ENCODE measurements at regions not wholly inside any gene's neighbourhood (a gene's known extent, or its start where the extent isn't known, plus 50 kb on each side); places are given as distances from the start of the nearest gene placed in this dataset.

DNA sequence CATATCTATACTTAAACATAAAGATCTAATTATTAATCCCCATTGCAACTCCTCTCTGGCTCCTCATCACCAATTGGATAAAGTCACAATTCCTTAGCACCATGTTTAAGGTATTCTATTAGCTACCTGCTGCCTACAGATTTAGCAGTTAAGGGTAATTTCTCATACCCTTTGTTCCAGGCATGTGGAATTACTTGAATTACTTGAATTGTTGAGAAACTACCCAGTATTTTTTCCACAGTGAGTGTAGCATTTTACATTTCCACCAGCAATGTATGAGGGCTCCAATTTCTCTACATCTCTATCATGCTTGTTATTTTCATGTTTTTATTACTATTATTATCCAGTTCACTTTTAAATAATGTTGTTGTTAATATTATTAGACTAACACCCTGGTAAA, 86.4 kb downstream of the P2RY1 start (continued):
- TF ChIP-seq, protein P1, sequence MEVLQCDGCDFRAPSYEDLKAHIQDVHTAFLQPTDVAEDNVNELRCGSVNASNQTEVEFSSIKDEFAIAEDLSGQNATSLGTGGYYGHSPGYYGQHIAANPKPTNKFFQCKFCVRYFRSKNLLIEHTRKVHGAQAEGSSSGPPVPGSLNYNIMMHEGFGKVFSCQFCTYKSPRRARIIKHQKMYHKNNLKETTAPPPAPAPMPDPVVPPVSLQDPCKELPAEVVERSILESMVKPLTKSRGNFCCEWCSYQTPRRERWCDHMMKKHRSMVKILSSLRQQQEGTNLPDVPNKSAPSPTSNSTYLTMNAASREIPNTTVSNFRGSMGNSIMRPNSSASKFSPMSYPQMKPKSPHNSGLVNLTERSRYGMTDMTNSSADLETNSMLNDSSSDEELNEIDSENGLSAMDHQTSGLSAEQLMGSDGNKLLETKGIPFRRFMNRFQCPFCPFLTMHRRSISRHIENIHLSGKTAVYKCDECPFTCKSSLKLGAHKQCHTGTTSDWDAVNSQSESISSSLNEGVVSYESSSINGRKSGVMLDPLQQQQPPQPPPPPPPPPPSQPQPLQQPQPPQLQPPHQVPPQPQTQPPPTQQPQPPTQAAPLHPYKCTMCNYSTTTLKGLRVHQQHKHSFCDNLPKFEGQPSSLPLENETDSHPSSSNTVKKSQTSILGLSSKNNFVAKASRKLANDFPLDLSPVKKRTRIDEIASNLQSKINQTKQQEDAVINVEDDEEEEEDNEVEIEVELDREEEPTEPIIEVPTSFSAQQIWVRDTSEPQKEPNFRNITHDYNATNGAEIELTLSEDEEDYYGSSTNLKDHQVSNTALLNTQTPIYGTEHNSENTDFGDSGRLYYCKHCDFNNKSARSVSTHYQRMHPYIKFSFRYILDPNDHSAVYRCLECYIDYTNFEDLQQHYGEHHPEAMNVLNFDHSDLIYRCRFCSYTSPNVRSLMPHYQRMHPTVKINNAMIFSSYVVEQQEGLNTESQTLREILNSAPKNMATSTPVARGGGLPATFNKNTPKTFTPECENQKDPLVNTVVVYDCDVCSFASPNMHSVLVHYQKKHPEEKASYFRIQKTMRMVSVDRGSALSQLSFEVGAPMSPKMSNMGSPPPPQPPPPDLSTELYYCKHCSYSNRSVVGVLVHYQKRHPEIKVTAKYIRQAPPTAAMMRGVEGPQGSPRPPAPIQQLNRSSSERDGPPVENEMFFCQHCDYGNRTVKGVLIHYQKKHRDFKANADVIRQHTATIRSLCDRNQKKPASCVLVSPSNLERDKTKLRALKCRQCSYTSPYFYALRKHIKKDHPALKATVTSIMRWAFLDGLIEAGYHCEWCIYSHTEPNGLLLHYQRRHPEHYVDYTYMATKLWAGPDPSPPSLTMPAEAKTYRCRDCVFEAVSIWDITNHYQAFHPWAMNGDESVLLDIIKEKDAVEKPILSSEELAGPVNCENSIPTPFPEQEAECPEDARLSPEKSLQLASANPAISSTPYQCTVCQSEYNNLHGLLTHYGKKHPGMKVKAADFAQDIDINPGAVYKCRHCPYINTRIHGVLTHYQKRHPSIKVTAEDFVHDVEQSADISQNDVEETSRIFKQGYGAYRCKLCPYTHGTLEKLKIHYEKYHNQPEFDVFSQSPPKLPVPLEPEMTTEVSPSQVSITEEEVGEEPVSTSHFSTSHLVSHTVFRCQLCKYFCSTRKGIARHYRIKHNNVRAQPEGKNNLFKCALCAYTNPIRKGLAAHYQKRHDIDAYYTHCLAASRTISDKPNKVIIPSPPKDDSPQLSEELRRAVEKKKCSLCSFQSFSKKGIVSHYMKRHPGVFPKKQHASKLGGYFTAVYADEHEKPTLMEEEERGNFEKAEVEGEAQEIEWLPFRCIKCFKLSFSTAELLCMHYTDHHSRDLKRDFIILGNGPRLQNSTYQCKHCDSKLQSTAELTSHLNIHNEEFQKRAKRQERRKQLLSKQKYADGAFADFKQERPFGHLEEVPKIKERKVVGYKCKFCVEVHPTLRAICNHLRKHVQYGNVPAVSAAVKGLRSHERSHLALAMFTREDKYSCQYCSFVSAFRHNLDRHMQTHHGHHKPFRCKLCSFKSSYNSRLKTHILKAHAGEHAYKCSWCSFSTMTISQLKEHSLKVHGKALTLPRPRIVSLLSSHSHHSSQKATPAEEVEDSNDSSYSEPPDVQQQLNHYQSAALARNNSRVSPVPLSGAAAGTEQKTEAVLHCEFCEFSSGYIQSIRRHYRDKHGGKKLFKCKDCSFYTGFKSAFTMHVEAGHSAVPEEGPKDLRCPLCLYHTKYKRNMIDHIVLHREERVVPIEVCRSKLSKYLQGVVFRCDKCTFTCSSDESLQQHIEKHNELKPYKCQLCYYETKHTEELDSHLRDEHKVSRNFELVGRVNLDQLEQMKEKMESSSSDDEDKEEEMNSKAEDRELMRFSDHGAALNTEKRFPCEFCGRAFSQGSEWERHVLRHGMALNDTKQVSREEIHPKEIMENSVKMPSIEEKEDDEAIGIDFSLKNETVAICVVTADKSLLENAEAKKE (CRISPR knock-in tag; IDR thresholded peaks at IDR 0.05): no peak

DNA sequence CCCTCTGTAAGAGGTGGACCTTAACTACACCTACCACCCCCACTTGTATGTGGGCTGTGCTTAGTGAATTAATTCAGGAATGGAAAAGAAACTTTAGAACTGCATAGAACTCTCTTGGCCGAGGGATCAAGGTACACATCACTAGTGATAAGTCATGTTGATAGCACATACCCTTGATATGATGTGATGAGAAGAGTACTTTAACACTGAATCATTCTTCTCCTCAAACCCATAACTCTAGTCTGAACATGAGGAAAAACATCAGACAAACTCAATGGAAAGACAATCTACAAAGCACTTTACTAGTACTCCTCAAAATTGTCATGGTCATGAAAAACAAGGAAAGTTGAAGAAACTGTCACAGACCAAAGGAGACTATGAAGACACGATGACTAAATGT, 87.6 kb downstream of the P2RY1 start:
- H3K36me3 Mint-ChIP-seq (ENCODE audit: low read depth): no peaks in the 10 kb centered on the region
- no peaks in the 10 kb centered on the region for H3K27me3 ChIP-seq (ENCODE audit: insufficient read depth)
- no peaks in the 10 kb centered on the region for H3K79me2 ChIP-seq (replicated peaks; ENCODE audit: insufficient read depth)
- no peaks in the 10 kb centered on the region for H3K9me3 Mint-ChIP-seq
- H3K4me2 ChIP-seq: no peak overlapping the region
- H3K4me3 ChIP-seq: no peak overlapping the region
- H3K4me1 Mint-ChIP-seq: no peaks in the 10 kb centered on the region
- ATAC-seq (no peak), DNase-seq (ENCODE audit: low spot score) (no peak)
- peaks cover 4% of the 10 kb centered on the region; the same call in 1 of the 2 replicates for H3K9me2 ChIP-seq (ENCODE audit: insufficient read depth)
- H3K4me3 Mint-ChIP-seq: no peak overlapping the region
- H2AFZ ChIP-seq: no peak overlapping the region
- H3K27me3 Mint-ChIP-seq (ENCODE audit: insufficient read depth, low read depth, poor library complexity): no peaks in the 10 kb centered on the region
- H3K27ac Mint-ChIP-seq: no peak overlapping the region
- H3K27ac ChIP-seq (ENCODE audit: low read depth): no peak overlapping the region
- no peaks in the 10 kb centered on the region for H3F3A ChIP-seq (replicated peaks; ENCODE audit: low read depth)
- H4K20me1 ChIP-seq (replicated peaks; ENCODE audit: insufficient read depth): no peaks in the 10 kb centered on the region
- no peaks in the 10 kb centered on the region for H3K36me3 ChIP-seq (ENCODE audit: insufficient read depth)
- no peaks in the 10 kb centered on the region for H3K4me1 ChIP-seq (ENCODE audit: insufficient read depth)
- TF ChIP-seq, protein P1 (CRISPR knock-in tag; IDR thresholded peaks at IDR 0.05): no peak
- TF ChIP-seq JUNB (IDR thresholded peaks at IDR 0.05; ENCODE audit: unreplicated experiment) (no peak), POLR2AphosphoS5 (IDR thresholded peaks at IDR 0.05; ENCODE audit: low read depth) (no peak), REST (IDR thresholded peaks at IDR 0.05; ENCODE audit: unreplicated experiment) (no peak), NANOG (IDR thresholded peaks at IDR 0.05; ENCODE audit: borderline replicate concordance) (no peak)

All from GM23338 (cell line).